ENCODE measurements at regions not wholly inside any gene's neighbourhood (a gene's known extent, or its start where the extent isn't known, plus 50 kb on each side); places are given as distances from the start of the nearest gene placed in this dataset.

GRCh38 chr3:89043406-89043932, 64.0 kb upstream of the EPHA3 start:
- DNase-seq (ENCODE audit: low read depth) = no peak

GRCh38 chr3:89046661-89047060, 60.8 kb upstream of the EPHA3 start:
- no peak for DNase-seq (ENCODE audit: low read depth)

DNA sequence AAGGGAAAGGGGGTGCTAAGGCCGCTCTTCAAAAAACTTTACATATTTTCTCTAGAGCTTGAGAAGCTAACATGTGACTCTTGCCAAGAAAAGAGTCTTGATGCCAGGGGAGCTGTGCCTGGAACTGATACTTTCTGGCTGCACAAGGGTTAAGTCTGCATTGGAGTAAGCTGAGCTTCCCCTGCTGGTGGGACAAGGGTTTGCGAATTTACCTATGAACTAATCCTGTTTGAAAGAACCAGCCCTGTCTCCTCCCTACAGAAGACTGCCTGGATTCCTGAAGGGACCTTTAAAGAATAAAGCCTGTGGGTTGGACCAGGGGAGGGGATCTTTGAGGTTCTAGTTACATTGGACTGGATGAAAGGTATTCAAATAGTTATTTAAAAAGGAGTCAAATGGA, 58.3 kb upstream of the EPHA3 start:
- DNase-seq (ENCODE audit: low read depth) = no peak

GRCh38 chr3:89052386-89052785, 55.0 kb upstream of the EPHA3 start:
- no peak for DNase-seq (ENCODE audit: low read depth)

GRCh38 chr3:89057398-89057797, 50.0 kb upstream of the EPHA3 start:
- no peak for DNase-seq (ENCODE audit: low read depth)
